ENCODE measurements at regions not wholly inside any gene's neighbourhood (a gene's known extent, or its start where the extent isn't known, plus 50 kb on each side); places are given as distances from the start of the nearest gene placed in this dataset.
"Not testable (repeated sequence)": the region's sequence is repeated elsewhere in the genome, so short reads cannot be mapped to it uniquely, and the experiment has no call there.

DNA sequence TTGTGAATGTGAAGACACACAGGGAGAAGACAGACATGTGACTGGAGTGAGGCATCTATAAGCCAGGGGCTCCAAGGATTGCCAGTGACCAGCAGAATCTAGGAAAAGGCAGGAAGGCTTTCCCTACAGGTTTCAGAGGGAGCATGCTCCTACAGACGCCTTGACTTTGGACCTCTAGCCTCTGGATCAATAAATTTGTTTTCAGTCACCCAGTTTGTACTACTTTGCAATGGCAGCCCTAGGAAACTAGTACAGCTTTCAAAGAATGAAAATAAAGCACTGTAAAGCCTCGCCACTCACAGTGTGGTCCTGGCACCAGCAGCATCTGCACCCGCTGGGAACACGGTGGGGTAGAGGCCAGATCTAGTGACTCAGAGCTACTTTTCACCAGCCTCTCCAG, 510.0 kb downstream of the LTN1 start:
- H3K27me3 ChIP-seq (ENCODE audit: low read depth) = no peaks in the 10 kb centered on the region
- H3K27ac ChIP-seq (replicated peaks) = no peak overlapping the region
- H3K9me3 ChIP-seq (replicated peaks) = no peaks in the 10 kb centered on the region
- no peaks in the 10 kb centered on the region for H3K4me1 ChIP-seq
- H3K4me3 ChIP-seq = no peak overlapping the region
- no peak for DNase-seq
- intact Hi-C loops (cut with micrococcal nuclease) = no loop called here
- TF ChIP-seq, protein P1, sequence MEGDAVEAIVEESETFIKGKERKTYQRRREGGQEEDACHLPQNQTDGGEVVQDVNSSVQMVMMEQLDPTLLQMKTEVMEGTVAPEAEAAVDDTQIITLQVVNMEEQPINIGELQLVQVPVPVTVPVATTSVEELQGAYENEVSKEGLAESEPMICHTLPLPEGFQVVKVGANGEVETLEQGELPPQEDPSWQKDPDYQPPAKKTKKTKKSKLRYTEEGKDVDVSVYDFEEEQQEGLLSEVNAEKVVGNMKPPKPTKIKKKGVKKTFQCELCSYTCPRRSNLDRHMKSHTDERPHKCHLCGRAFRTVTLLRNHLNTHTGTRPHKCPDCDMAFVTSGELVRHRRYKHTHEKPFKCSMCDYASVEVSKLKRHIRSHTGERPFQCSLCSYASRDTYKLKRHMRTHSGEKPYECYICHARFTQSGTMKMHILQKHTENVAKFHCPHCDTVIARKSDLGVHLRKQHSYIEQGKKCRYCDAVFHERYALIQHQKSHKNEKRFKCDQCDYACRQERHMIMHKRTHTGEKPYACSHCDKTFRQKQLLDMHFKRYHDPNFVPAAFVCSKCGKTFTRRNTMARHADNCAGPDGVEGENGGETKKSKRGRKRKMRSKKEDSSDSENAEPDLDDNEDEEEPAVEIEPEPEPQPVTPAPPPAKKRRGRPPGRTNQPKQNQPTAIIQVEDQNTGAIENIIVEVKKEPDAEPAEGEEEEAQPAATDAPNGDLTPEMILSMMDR (IDR thresholded peaks at IDR 0.05; ENCODE audit: borderline replicate concordance) = no peak
- no peaks in the 10 kb centered on the region for H3K36me3 ChIP-seq

GRCh38 chr21:28480470-28480869, 512.2 kb downstream of the LTN1 start:
- intact Hi-C loops (cut with micrococcal nuclease) = no loop called here
- H3K9me3 ChIP-seq (replicated peaks) = no peaks in the 10 kb centered on the region
- no peaks in the 10 kb centered on the region for H3K27me3 ChIP-seq (ENCODE audit: low read depth)
- no peak for DNase-seq
- TF ChIP-seq, protein P1 (IDR thresholded peaks at IDR 0.05; ENCODE audit: borderline replicate concordance) = no peak
- no peak overlapping the region for H3K27ac ChIP-seq (replicated peaks)
- H3K4me3 ChIP-seq = no peak overlapping the region
- no peaks in the 10 kb centered on the region for H3K36me3 ChIP-seq
- no peaks in the 10 kb centered on the region for H3K4me1 ChIP-seq

DNA sequence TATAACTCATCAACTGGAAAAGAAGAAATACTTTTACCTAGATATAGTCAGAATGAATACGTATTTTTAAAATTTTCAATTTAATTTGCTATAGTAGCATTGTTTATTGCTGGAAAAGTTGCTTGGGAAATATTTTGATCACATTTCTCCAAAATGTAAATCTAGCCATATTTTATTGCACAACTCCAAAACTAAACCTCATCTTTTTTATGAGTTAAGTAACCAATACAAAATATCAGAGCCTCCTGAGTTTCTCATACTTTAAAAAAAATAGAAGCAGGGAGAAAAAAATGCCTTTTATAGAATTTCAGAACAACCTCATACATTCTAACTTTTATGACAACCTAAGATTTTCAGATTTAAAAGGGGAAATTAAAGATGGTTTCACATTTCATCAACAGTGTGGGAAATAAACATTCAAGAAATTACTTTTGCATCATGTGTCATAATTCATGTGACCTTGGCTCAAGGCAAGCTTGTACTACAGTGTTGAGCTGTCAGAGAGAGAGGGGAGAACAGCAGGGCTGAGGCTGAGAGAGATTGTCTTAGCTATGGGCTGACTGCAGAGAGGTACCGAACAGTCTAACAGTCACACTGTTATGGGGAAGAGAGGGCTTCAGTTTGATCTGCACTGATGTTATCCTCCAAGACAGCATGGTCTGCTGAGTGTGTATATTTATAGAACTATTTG, 519.0 kb downstream of the LTN1 start:
- H3K27me3 ChIP-seq (ENCODE audit: low read depth) = no peaks in the 10 kb centered on the region
- H3K9me3 ChIP-seq (replicated peaks) = no peaks in the 10 kb centered on the region
- H3K36me3 ChIP-seq = no peaks in the 10 kb centered on the region
- no peaks in the 10 kb centered on the region for H3K4me1 ChIP-seq
- no peak for DNase-seq
- intact Hi-C loops (cut with micrococcal nuclease) = no loop called here
- TF ChIP-seq, protein P1 (IDR thresholded peaks at IDR 0.05; ENCODE audit: borderline replicate concordance) = no peak
- H3K27ac ChIP-seq (replicated peaks) = no peak overlapping the region
- no peak overlapping the region for H3K4me3 ChIP-seq

GRCh38 chr21:28472543-28472942, 520.1 kb downstream of the LTN1 start:
- intact Hi-C loops (cut with micrococcal nuclease); H3K36me3 ChIP-seq; H3K4me1 ChIP-seq; H3K9me3 ChIP-seq (replicated peaks); H3K27me3 ChIP-seq (ENCODE audit: low read depth); H3K4me3 ChIP-seq; H3K27ac ChIP-seq (replicated peaks); DNase-seq: not testable (repeated sequence)

- Histone ChIP-seq H3K36me3 (no peaks in the 10 kb centered on the region), H3K9me3 (replicated peaks) (peaks cover 3% of the 10 kb centered on the region), H3K4me1 (no peaks in the 10 kb centered on the region), H3K4me3 (no peak overlapping the region), H3K27ac (replicated peaks) (no peak overlapping the region), H3K27me3 (ENCODE audit: low read depth) (no peaks in the 10 kb centered on the region)
- no peak for DNase-seq
- intact Hi-C loops (cut with micrococcal nuclease) = no loop called here
- TF ChIP-seq, protein P1 (IDR thresholded peaks at IDR 0.05; ENCODE audit: borderline replicate concordance) = no peak
Measured at GRCh38 chr21:28464988-28465387, 527.7 kb downstream of the LTN1 start.

DNA sequence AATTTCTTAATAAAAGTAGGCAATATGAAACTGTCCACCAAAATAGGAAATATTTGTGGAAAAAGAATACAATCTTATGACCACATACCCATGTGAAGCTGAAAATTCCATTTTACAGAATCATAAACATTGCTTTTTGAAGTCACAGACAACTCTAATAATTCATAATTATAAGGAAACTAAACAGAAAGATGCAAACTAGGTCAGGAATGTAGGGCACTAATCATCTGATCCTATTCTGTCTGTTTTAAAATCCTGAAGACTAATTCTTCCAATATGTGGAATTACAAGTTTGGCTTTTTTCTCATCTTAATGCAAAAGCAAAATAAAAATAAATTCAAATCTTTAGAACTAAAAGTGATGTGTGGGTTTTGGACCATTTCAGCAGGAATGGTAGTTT, 528.6 kb downstream of the LTN1 start:
- DNase-seq = no peak
- H3K9me3 ChIP-seq (replicated peaks) = peaks cover 3% of the 10 kb centered on the region
- intact Hi-C loops (cut with micrococcal nuclease) = no loop called here
- no peaks in the 10 kb centered on the region for H3K4me1 ChIP-seq
- H3K27me3 ChIP-seq (ENCODE audit: low read depth) = no peaks in the 10 kb centered on the region
- H3K27ac ChIP-seq (replicated peaks) = no peak overlapping the region
- H3K4me3 ChIP-seq = no peak overlapping the region
- H3K36me3 ChIP-seq = no peaks in the 10 kb centered on the region
- TF ChIP-seq, protein P1 (IDR thresholded peaks at IDR 0.05; ENCODE audit: borderline replicate concordance) = no peak

Data from left ventricle myocardium inferior (tissue), 1 donor.